HepG2 (cell line): ENCODE measurements at regions not wholly inside any gene's neighbourhood (a gene's known extent, or its start where the extent isn't known, plus 50 kb on each side); places are given as distances from the start of the nearest gene placed in this dataset.

Experiments
- ATAC-seq: fragments of 200-7000 bp; cut with Tn5 transposase; 3 replicates; pipeline ENCODE4 v1.9.1; 2020; ENCODE audit warnings: mild to moderate bottlenecking, moderate library complexity
- BruUV-seq: library from RNA; stranded (reverse); fragments of 400-500 nt; replicated peaks from 2 replicates; lab custom pipeline; 2021; lab: Mats Ljungman, UMichigan
- CTCF ChIA-PET: fragments of 300-600 bp; formaldehyde crosslinking; extraction: SDS; loops from one replicate; lab custom pipeline; 2021; ENCODE audit warnings: low total read pairs, inconsistent platforms, low intra/inter-chr PET ratio; lab: Yijun Ruan, JAX
- POLR2A ChIA-PET: fragments of 350-600 bp; sonication (Branson Sonifier 250); formaldehyde crosslinking; loops from one replicate; lab custom pipeline; 2020; ENCODE audit warnings: antibody characterized with exemption, inconsistent platforms; lab: Yijun Ruan, JAX
- DNase-seq: peaks from one replicate; pipeline ENCODE4 v3.0.0-alpha.2; 2015; ENCODE audit warnings: low spot score
- FAIRE-seq: peaks from 3 replicates; lab custom pipeline; 2011; peaks lifted over from hg19 to GRCh38; lab: Jason Lieb, UNC
- H2AFZ ChIP-seq: one replicate; pipeline ENCODE4 v1.6.1; 2011; ENCODE audit warnings: low read length, inconsistent platforms
- H3K27ac ChIP-seq: fragments of 300-600 bp; 3 replicates; pipeline ENCODE4 v1.8.0; 2011; ENCODE audit warnings: mixed run types, mild to moderate bottlenecking, mixed read lengths, low read length, inconsistent platforms; ENCODE audit not compliant: insufficient read depth; ENCODE audit errors: extremely low read length
- H3K27me3 ChIP-seq, 2 experiments: fragments of 200-600 bp in 1 of 2; 2 replicates in 1 of 2; 3 replicates in 1 of 2; pipeline versions ENCODE4 v1.6.0 to v1.8.0; 2011; ENCODE audit warnings: low read length in 2 of 2, mild to moderate bottlenecking in 2 of 2, moderate library complexity in 2 of 2, inconsistent platforms in 1 of 2; ENCODE audit not compliant: insufficient read depth in 2 of 2, control insufficient read depth in 1 of 2
- H3K36me3 ChIP-seq, 2 experiments: fragments of 200-600 bp in 1 of 2; replicated peaks in 1 of 2; 2 replicates in 1 of 2; 3 replicates in 1 of 2; pipeline versions ENCODE4 v1.5.1 to v1.8.0; 2011; ENCODE audit warnings: low read length in 2 of 2, inconsistent platforms in 1 of 2; ENCODE audit not compliant: insufficient read depth in 2 of 2, control insufficient read depth in 1 of 2
- H3K4me1 ChIP-seq: 2 replicates; pipeline ENCODE4 v1.5.1; 2012; ENCODE audit warnings: low read length, inconsistent platforms; ENCODE audit not compliant: insufficient read depth
- H3K4me2 ChIP-seq: 2 replicates; pipeline ENCODE4 v1.6.0; 2011; ENCODE audit warnings: low read depth, low read length, inconsistent platforms
- H3K4me3 ChIP-seq, 3 experiments: fragments of 200-600 bp in 1 of 3; sonication (generic), shearing (Covaris generic) in 1 of 3; replicated peaks in 1 of 3; 2 replicates each; pipeline ENCODE4 v1.5.1; 2011 to 2016; ENCODE audit warnings: low read length in 3 of 3, inconsistent platforms in 2 of 3, low read depth in 2 of 3, mild to moderate bottlenecking in 2 of 3, control low read depth in 1 of 3, mixed read lengths in 1 of 3; ENCODE audit not compliant: insufficient read depth in 1 of 3
- H3K79me2 ChIP-seq: one replicate; pipeline ENCODE4 v1.6.1; 2011; ENCODE audit warnings: low read length, inconsistent platforms; ENCODE audit not compliant: insufficient read depth
- H3K9ac ChIP-seq: 2 replicates; pipeline ENCODE4 v1.6.0; 2011; ENCODE audit warnings: mild to moderate bottlenecking, low read depth, low read length, inconsistent platforms; ENCODE audit not compliant: insufficient read depth
- H3K9me3 ChIP-seq: 2 replicates; pipeline ENCODE4 v1.5.1; 2012; ENCODE audit warnings: mild to moderate bottlenecking, low read length
- H4K20me1 ChIP-seq: 2 replicates; pipeline ENCODE4 v1.6.0; 2011; ENCODE audit warnings: inconsistent platforms, mild to moderate bottlenecking, low read length, moderate library complexity; ENCODE audit not compliant: insufficient read depth
- CAMTA2 ChIP-seq: sonication (generic); formaldehyde crosslinking; IDR thresholded peaks from 2 replicates; pipeline ENCODE4 v1.4.0; 2020; ENCODE audit warnings: mild to moderate bottlenecking, missing genetic modification reagents, borderline replicate concordance
- CEBPB ChIP-seq: IDR thresholded peaks from 2 replicates; pipeline ENCODE4 v1.6.1; 2011; ENCODE audit warnings: low read depth, low read length, improper control_type of control experiment, borderline replicate concordance
- GATAD1 ChIP-seq: IDR thresholded peaks from 2 replicates; pipeline ENCODE4 v1.6.1; 2016; ENCODE audit warnings: missing genetic modification reagents, missing compliant biosample characterization
- IRX3 ChIP-seq: sonication (generic); formaldehyde crosslinking; IDR thresholded peaks from 2 replicates; pipeline ENCODE4 v1.8.1; 2023; ENCODE audit warnings: mild to moderate bottlenecking, low read depth, missing genetic modification reagents, borderline replicate concordance
- KMT2B ChIP-seq: IDR thresholded peaks from 2 replicates; pipeline ENCODE4 v1.6.1; 2016; ENCODE audit warnings: missing genetic modification reagents, missing compliant biosample characterization
- NFAT5 ChIP-seq: sonication (generic); formaldehyde crosslinking; IDR thresholded peaks from 2 replicates; pipeline ENCODE4 v1.4.0; 2020; ENCODE audit warnings: missing genetic modification reagents
- PPARG ChIP-seq: conservative IDR thresholded peaks from 2 replicates; pipeline ENCODE4 v1.6.1; 2016; ENCODE audit warnings: missing biosample characterization, missing genetic modification reagents
- SOX6 ChIP-seq, 2 experiments: fragments of 450-650 bp in 1 of 2; sonication (generic) in 1 of 2; formaldehyde crosslinking in 1 of 2; IDR thresholded peaks; 2 replicates each; pipeline versions ENCODE4 v1.4.0 to v1.6.1; 2017 to 2020; ENCODE audit warnings: antibody characterized with exemption in 1 of 2, mild to moderate bottlenecking in 1 of 2, missing genetic modification reagents in 1 of 2
- ZFP90 ChIP-seq: sonication (generic); formaldehyde crosslinking; IDR thresholded peaks from 2 replicates; pipeline ENCODE4 v1.8.0; 2022; ENCODE audit warnings: missing genetic modification reagents, mild to moderate bottlenecking, inconsistent platforms, borderline replicate concordance
- ZNF274 ChIP-seq: sonication (generic); formaldehyde crosslinking; IDR thresholded peaks from 2 replicates; pipeline ENCODE4 v1.5.1; 2020; ENCODE audit warnings: mild to moderate bottlenecking, missing genetic modification reagents
- ZNF350 ChIP-seq: sonication (generic); formaldehyde crosslinking; IDR thresholded peaks from 2 replicates; pipeline ENCODE4 v1.4.0; 2020; ENCODE audit warnings: mild to moderate bottlenecking, low read depth, missing genetic modification reagents, borderline replicate concordance
- ZNF567 ChIP-seq: sonication (generic); formaldehyde crosslinking; IDR thresholded peaks from 2 replicates; pipeline ENCODE4 v1.8.1; 2023; ENCODE audit warnings: mild to moderate bottlenecking, missing genetic modification reagents, borderline replicate concordance
- ZNF629 ChIP-seq: sonication (generic); formaldehyde crosslinking; conservative IDR thresholded peaks from 2 replicates; pipeline ENCODE4 v1.5.0; 2020; ENCODE audit warnings: missing genetic modification reagents
- ZNF740 ChIP-seq: sonication (generic); formaldehyde crosslinking; IDR thresholded peaks from 2 replicates; pipeline ENCODE4 v1.4.0; 2020; ENCODE audit warnings: missing genetic modification reagents
- WGBS: methylation state at CpG from one replicate; pipeline ENCODE4 v1.1.6; 2017; ENCODE audit warnings: low lambda C conversion rate; 5-methylcytosine and 5-hydroxymethylcytosine counted together
- in situ Hi-C: cut with HindIII; loops from 2 replicates; pipeline ENCODE4 v1.10.0; 2017; ENCODE audit warnings: low pct_unique_long_range_greater_than_20kb; ENCODE audit not compliant: extremely low pct_ligation_motif_present
- intact Hi-C: fragments of 100-400 bp; cut with micrococcal nuclease; formaldehyde crosslinking; loops from one replicate; pipeline ENCODE4 v1.10.0; 2022; ENCODE audit not compliant: unreplicated experiment

GRCh38 chr12:92503971-92504593 lies 198.7 kb upstream of the PLEKHG7 start (continued):
- no peak for TF ChIP-seq NFAT5 (CRISPR knock-in tag)

- Histone ChIP-seq H3K27me3 (peaks cover 0 to 4% of the 10 kb centered on the region in 2 experiments; a peak in 1 of 5 replicates), H2AFZ (no peak overlapping the region), H3K9ac (peak overlapping the region; percentile 15; the same call in 1 of the 2 replicates), H3K79me2 (no peaks in the 10 kb centered on the region), H3K4me1 (peaks cover 53% of the 10 kb centered on the region), H3K9me3 (no peaks in the 10 kb centered on the region), H3K36me3 (no peaks in the 10 kb centered on the region), H3K4me2 (peak overlapping the region; percentile 94), H3K4me3 (peak overlapping the region; percentile 23 to 55 (median 54); a peak in 5 of 6 replicates), H4K20me1 (no peaks in the 10 kb centered on the region), H3K27ac (peak overlapping the region; percentile 68)
- no TSS peak for BruUV-seq
- ATAC-seq (peak; percentile 81), DNase-seq (peak; percentile 60), FAIRE-seq (peak; percentile 47)
- ChIA-PET CTCF (no interaction called here), POLR2A (interaction anchor here (2.3 to 3.8 kb wide), 2 partner anchors 41 to 358 kb away, joined by 17 to 40 read pairs; partner anchors contain the start of gene BTG1)
- in situ Hi-C loops (no loop called here), intact Hi-C loops (loop anchor here (5.0 kb wide), 1 partner anchor 366 kb away; no protein-coding TSS in a partner anchor)
- 8% methylated on average over 12 of the region's 12 CpGs for WGBS
- no peak for TF ChIP-seq IRX3 (CRISPR knock-in tag)
- TF ChIP-seq GATAD1 = peak; percentile 22; the same call in 1 of the 2 replicates
- no peak for TF ChIP-seq CAMTA2 (CRISPR knock-in tag)
- TF ChIP-seq ZFP90 (CRISPR knock-in tag) = no peak
- no peak for TF ChIP-seq ZNF350
- TF ChIP-seq KMT2B (CRISPR knock-in tag) = peak; percentile 16; the same call in 1 of the 2 replicates
- TF ChIP-seq SOX6 (IDR thresholded peaks at IDR 0.05) = no peak
- TF ChIP-seq SOX6 (CRISPR knock-in tag; IDR thresholded peaks at IDR 0.05) = peak; percentile 63
- TF ChIP-seq ZNF629 (CRISPR knock-in tag) = no peak
- no peak for TF ChIP-seq ZNF740 (CRISPR knock-in tag)
- TF ChIP-seq PPARG (CRISPR knock-in tag) = 0 out of 2 replicates have a peak, but pooled peaks have one; percentile 28
- no peak for TF ChIP-seq ZNF274 (CRISPR knock-in tag)
- no peak for TF ChIP-seq ZNF567 (CRISPR knock-in tag)
- TF ChIP-seq CEBPB = peak; percentile 83; the same call in 1 of the 2 replicates
These were observed 199.5 kb upstream of the PLEKHG7 start for GRCh38 chr12:92503029-92503931.
